ENCODE measurements at regions not wholly inside any gene's neighbourhood (a gene's known extent, or its start where the extent isn't known, plus 50 kb on each side); places are given as distances from the start of the nearest gene placed in this dataset.

DNA sequence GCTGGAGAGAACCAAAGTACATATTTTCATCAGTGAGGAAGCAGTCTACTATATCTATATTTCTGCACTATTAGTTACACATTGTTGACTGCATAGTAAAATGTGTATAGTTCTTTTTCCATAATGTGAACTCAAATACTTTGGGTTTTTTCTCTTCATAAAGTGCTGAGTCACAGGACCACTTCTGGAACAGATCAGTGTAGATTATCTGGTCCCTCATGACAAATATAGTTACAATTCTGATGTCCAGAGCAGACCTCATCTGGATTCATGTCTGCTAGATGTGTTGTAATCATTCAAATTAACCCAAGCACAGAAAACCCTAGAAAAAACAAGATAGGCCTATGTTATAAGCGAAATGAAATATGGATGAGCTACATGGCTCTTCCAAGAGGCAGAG is 171.4 kb downstream of the SUCLA2 start:
- Histone ChIP-seq H3K9ac (ENCODE audit: insufficient read depth, low read depth, low read length) (no peak overlapping the region), H3K4me3 (replicated peaks in 1 of 3; ENCODE audit: insufficient read depth in 1 of 3, low read depth in 2 of 3, low read length in 3 of 3) (no peak overlapping the region), H3K4me2 (ENCODE audit: low read depth, low read length) (no peak overlapping the region), H4K20me1 (ENCODE audit: insufficient read depth, low read length) (no peaks in the 10 kb centered on the region), H3K79me2 (ENCODE audit: insufficient read depth, low read length) (no peaks in the 10 kb centered on the region), H3K36me3 (replicated peaks in 1 of 2; ENCODE audit: control insufficient read depth in 1 of 2, insufficient read depth in 2 of 2, low read length in 2 of 2) (no peaks in the 10 kb centered on the region), H2AFZ (ENCODE audit: low read length) (no peak overlapping the region), H3K27ac (ENCODE audit: extremely low read length, insufficient read depth, low read length) (no peak overlapping the region), H3K27me3 (ENCODE audit: control insufficient read depth in 1 of 2, insufficient read depth in 2 of 2, low read length in 2 of 2) (no peaks in the 10 kb centered on the region), H3K4me1 (ENCODE audit: insufficient read depth, low read length) (no peaks in the 10 kb centered on the region), H3K9me3 (ENCODE audit: low read length) (no peaks in the 10 kb centered on the region)
- BruUV-seq (replicated peaks): no TSS peak
- FAIRE-seq (no peak), ATAC-seq (no peak), DNase-seq (ENCODE audit: low spot score) (no peak)
- ChIA-PET POLR2A (no interaction called here), CTCF (ENCODE audit: low intra/inter-chr PET ratio, low total read pairs) (no interaction called here)
- WGBS (ENCODE audit: low lambda C conversion rate): 92% methylated on average over 1 of the region's 1 CpG
- intact Hi-C loops (cut with micrococcal nuclease; ENCODE audit: unreplicated experiment): no loop called here
- in situ Hi-C loops (cut with HindIII; ENCODE audit: extremely low pct_ligation_motif_present, low pct_unique_long_range_greater_than_20kb): no loop called here
- TF ChIP-seq ELK4 (CRISPR knock-in tag; IDR thresholded peaks at IDR 0.05; ENCODE audit: borderline replicate concordance) (no peak), ZNF605 (CRISPR knock-in tag; IDR thresholded peaks at IDR 0.05) (no peak), NFE2L2 (IDR thresholded peaks at IDR 0.05; ENCODE audit: low read length) (peak; percentile 74), CENPX (CRISPR knock-in tag; IDR thresholded peaks at IDR 0.05) (no peak), MAFK (conservative IDR thresholded peaks at IDR 0.05 in 1 of 2, IDR thresholded peaks at IDR 0.05 in 1 of 2; ENCODE audit: low read length in 2 of 2) (peak in 1 of 2 experiments; percentile 13; a peak in 1 of 4 replicates)

- ATAC-seq (no peak), FAIRE-seq (no peak), DNase-seq (ENCODE audit: low spot score) (no peak)
- no peaks in the 10 kb centered on the region for H4K20me1 ChIP-seq (ENCODE audit: insufficient read depth, low read length)
- TF ChIP-seq TAF1 (CRISPR knock-in tag; IDR thresholded peaks at IDR 0.05) (no peak), ZFX (CRISPR knock-in tag; IDR thresholded peaks at IDR 0.05; ENCODE audit: low read depth) (no peak), ZNF432 (CRISPR knock-in tag; IDR thresholded peaks at IDR 0.05; ENCODE audit: borderline replicate concordance) (no peak), ARNTL (CRISPR knock-in tag; IDR thresholded peaks at IDR 0.05) (no peak), ZNF441 (CRISPR knock-in tag; IDR thresholded peaks at IDR 0.05; ENCODE audit: borderline replicate concordance) (no peak), CEBPB (IDR thresholded peaks at IDR 0.05; ENCODE audit: borderline replicate concordance, low read depth, low read length) (no peak), NR3C1 (CRISPR knock-in tag; IDR thresholded peaks at IDR 0.05) (no peak), SRSF1 (optimal IDR thresholded peaks at IDR 0.05; ENCODE audit: low read depth, low read length) (no peak), GABPB1 (CRISPR knock-in tag; IDR thresholded peaks at IDR 0.05) (no peak), SKI (IDR thresholded peaks at IDR 0.05; ENCODE audit: partially characterized antibody) (no peak)
- TF ChIP-seq, protein P1, sequence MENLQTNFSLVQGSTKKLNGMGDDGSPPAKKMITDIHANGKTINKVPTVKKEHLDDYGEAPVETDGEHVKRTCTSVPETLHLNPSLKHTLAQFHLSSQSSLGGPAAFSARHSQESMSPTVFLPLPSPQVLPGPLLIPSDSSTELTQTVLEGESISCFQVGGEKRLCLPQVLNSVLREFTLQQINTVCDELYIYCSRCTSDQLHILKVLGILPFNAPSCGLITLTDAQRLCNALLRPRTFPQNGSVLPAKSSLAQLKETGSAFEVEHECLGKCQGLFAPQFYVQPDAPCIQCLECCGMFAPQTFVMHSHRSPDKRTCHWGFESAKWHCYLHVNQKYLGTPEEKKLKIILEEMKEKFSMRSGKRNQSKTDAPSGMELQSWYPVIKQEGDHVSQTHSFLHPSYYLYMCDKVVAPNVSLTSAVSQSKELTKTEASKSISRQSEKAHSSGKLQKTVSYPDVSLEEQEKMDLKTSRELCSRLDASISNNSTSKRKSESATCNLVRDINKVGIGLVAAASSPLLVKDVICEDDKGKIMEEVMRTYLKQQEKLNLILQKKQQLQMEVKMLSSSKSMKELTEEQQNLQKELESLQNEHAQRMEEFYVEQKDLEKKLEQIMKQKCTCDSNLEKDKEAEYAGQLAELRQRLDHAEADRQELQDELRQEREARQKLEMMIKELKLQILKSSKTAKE (CRISPR knock-in tag; IDR thresholded peaks at IDR 0.05; ENCODE audit: borderline replicate concordance): no peak
- H3K9ac ChIP-seq (ENCODE audit: insufficient read depth, low read depth, low read length): no peak overlapping the region
- H3K9me3 ChIP-seq (ENCODE audit: low read length): no peaks in the 10 kb centered on the region
- H3K36me3 ChIP-seq (replicated peaks in 1 of 2; ENCODE audit: control insufficient read depth in 1 of 2, insufficient read depth in 2 of 2, low read length in 2 of 2): no peaks in the 10 kb centered on the region
- intact Hi-C loops (cut with micrococcal nuclease; ENCODE audit: unreplicated experiment): no loop called here
- in situ Hi-C loops (cut with HindIII; ENCODE audit: extremely low pct_ligation_motif_present, low pct_unique_long_range_greater_than_20kb): no loop called here
- no peak overlapping the region for H3K4me3 ChIP-seq (replicated peaks in 1 of 3; ENCODE audit: insufficient read depth in 1 of 3, low read depth in 2 of 3, low read length in 3 of 3)
- H3K27me3 ChIP-seq (ENCODE audit: control insufficient read depth in 1 of 2, insufficient read depth in 2 of 2, low read length in 2 of 2): no peaks in the 10 kb centered on the region
- H3K4me2 ChIP-seq (ENCODE audit: low read depth, low read length): no peak overlapping the region
- POLR2A ChIA-PET: no interaction called here
- H3K79me2 ChIP-seq (ENCODE audit: insufficient read depth, low read length): no peaks in the 10 kb centered on the region
- BruUV-seq (replicated peaks): no TSS peak
- 71% methylated on average over 2 of the region's 2 CpGs for WGBS (ENCODE audit: low lambda C conversion rate)
- no peaks in the 10 kb centered on the region for H3K4me1 ChIP-seq (ENCODE audit: insufficient read depth, low read length)
- no peak overlapping the region for H2AFZ ChIP-seq (ENCODE audit: low read length)
- CTCF ChIA-PET (ENCODE audit: low intra/inter-chr PET ratio, low total read pairs): no interaction called here
- no peak overlapping the region for H3K27ac ChIP-seq (ENCODE audit: extremely low read length, insufficient read depth, low read length)
Measured at GRCh38 chr13:47826471-47826870, 174.6 kb downstream of the SUCLA2 start.

All from HepG2 (cell line).